ENCODE measurements at regions not wholly inside any gene's neighbourhood (a gene's known extent, or its start where the extent isn't known, plus 50 kb on each side); places are given as distances from the start of the nearest gene placed in this dataset.

GRCh38 chr4:27629532-27630225, 769.0 kb downstream of the STIM2 start:
- 78 to 81% methylated on average over 7 of the region's 7 CpGs for WGBS, 2 donors
- no peaks in the 10 kb centered on the region for H3K4me1 ChIP-seq
- H3K4me3 ChIP-seq: no peak overlapping the region
- no peak for DNase-seq (ENCODE audit: low spot score in 2 of 2)
- H3K9me3 ChIP-seq: no peaks in the 10 kb centered on the region
- H3K27ac ChIP-seq: no peak overlapping the region
- no peaks in the 10 kb centered on the region for H3K27me3 ChIP-seq
- no peaks in the 10 kb centered on the region for H3K36me3 ChIP-seq
- TF ChIP-seq CTCF (IDR thresholded peaks at IDR 0.05): no peak

GRCh38 chr4:27635936-27636913, 775.6 kb downstream of the STIM2 start:
- Histone ChIP-seq H3K27ac (no peak overlapping the region), H3K27me3 (no peaks in the 10 kb centered on the region), H3K36me3 (no peaks in the 10 kb centered on the region), H3K9me3 (no peaks in the 10 kb centered on the region), H3K4me1 (no peaks in the 10 kb centered on the region), H3K4me3 (no peak overlapping the region)
- 91 to 93% methylated on average over 6 of the region's 6 CpGs for WGBS, 2 donors
- no peak for DNase-seq (ENCODE audit: low spot score in 2 of 2)
- TF ChIP-seq EP300 (IDR thresholded peaks at IDR 0.05): no peak
- no peak for TF ChIP-seq POLR2A (IDR thresholded peaks at IDR 0.05)
- no peak for TF ChIP-seq CTCF (IDR thresholded peaks at IDR 0.05)

GRCh38 chr4:27638163-27638915, 777.7 kb downstream of the STIM2 start:
- no peak overlapping the region for H3K4me3 ChIP-seq
- no peak for TF ChIP-seq POLR2A (IDR thresholded peaks at IDR 0.05)
- TF ChIP-seq EP300 (IDR thresholded peaks at IDR 0.05): no peak
- no peak for TF ChIP-seq CTCF (IDR thresholded peaks at IDR 0.05)
- H3K9me3 ChIP-seq: no peaks in the 10 kb centered on the region
- no peak for DNase-seq (ENCODE audit: low spot score in 2 of 2)
- H3K4me1 ChIP-seq: no peaks in the 10 kb centered on the region
- no peaks in the 10 kb centered on the region for H3K27me3 ChIP-seq
- 68 to 77% methylated on average over 2 of the region's 2 CpGs for WGBS, 2 donors
- H3K36me3 ChIP-seq: no peaks in the 10 kb centered on the region
- no peak overlapping the region for H3K27ac ChIP-seq

GRCh38 chr4:27643101-27643500, 782.5 kb downstream of the STIM2 start:
- Histone ChIP-seq H3K27ac (no peak overlapping the region), H3K9me3 (no peaks in the 10 kb centered on the region), H3K36me3 (no peaks in the 10 kb centered on the region), H3K4me3 (no peak overlapping the region), H3K27me3 (no peaks in the 10 kb centered on the region), H3K4me1 (no peaks in the 10 kb centered on the region)
- DNase-seq (ENCODE audit: low spot score in 2 of 2): no peak
- no peak for TF ChIP-seq EP300 (IDR thresholded peaks at IDR 0.05)
- no peak for TF ChIP-seq POLR2A (IDR thresholded peaks at IDR 0.05)
- TF ChIP-seq CTCF (IDR thresholded peaks at IDR 0.05): no peak

All from tibial nerve (tissue), 4 donors.